Smooth muscle cell (in vitro differentiated cells): ENCODE measurements at regions not wholly inside any gene's neighbourhood (a gene's known extent, or its start where the extent isn't known, plus 50 kb on each side); places are given as distances from the start of the nearest gene placed in this dataset.
A peak's percentile ranks its signal among the peaks of the same experiment; 100 is the strongest.
"Not testable (repeated sequence)": the region's sequence is repeated elsewhere in the genome, so short reads cannot be mapped to it uniquely, and the experiment has no call there.

ENCODE experiments used
- DNase-seq: peaks from one replicate; lab custom pipeline; 2025; ENCODE audit not compliant: unreplicated experiment; lab: John Stamatoyannopoulos, UW
- H2AFZ ChIP-seq: fragments of 200-600 bp; sonication (generic); 2 replicates; pipeline ENCODE4 v1.6.0; 2016; ENCODE audit warnings: antibody characterized with exemption, low read depth, mild to moderate bottlenecking
- H3F3A ChIP-seq: fragments of 200-600 bp; sonication (generic); 2 replicates; pipeline ENCODE4 v1.6.0; 2017; ENCODE audit warnings: antibody characterized with exemption, low read depth
- H3K27ac ChIP-seq: fragments of 200-600 bp; sonication (generic); 2 replicates; pipeline ENCODE4 v1.5.1; 2016; ENCODE audit warnings: low read depth, mild to moderate bottlenecking
- H3K27me3 ChIP-seq: fragments of 200-600 bp; sonication (generic); 2 replicates; pipeline ENCODE4 v1.6.1; 2016; ENCODE audit warnings: low read depth, mild to moderate bottlenecking
- H3K36me3 ChIP-seq: fragments of 200-600 bp; sonication (generic); 2 replicates; pipeline ENCODE4 v1.5.1; 2016; ENCODE audit warnings: low read depth
- H3K4me1 ChIP-seq: fragments of 200-600 bp; sonication (generic); 2 replicates; pipeline ENCODE4 v1.5.1; 2016; ENCODE audit warnings: low read depth
- H3K4me2 ChIP-seq: fragments of 200-600 bp; sonication (generic); 2 replicates; pipeline ENCODE4 v1.6.0; 2016; ENCODE audit warnings: mild to moderate bottlenecking
- H3K4me3 ChIP-seq: fragments of 200-600 bp; sonication (generic); 2 replicates; pipeline ENCODE4 v1.5.1; 2016; ENCODE audit warnings: mild to moderate bottlenecking
- H3K79me2 ChIP-seq: fragments of 200-600 bp; sonication (generic); 2 replicates; pipeline ENCODE4 v1.6.0; 2016; ENCODE audit warnings: low read depth, mild to moderate bottlenecking
- H3K9ac ChIP-seq: fragments of 200-600 bp; sonication (generic); 2 replicates; pipeline ENCODE4 v1.6.0; 2016; ENCODE audit warnings: low read depth
- H3K9me3 ChIP-seq: fragments of 200-600 bp; sonication (generic); replicated peaks from 2 replicates; pipeline ENCODE4 v1.5.1; 2016; ENCODE audit warnings: low read depth
- H4K20me1 ChIP-seq: fragments of 200-600 bp; sonication (generic); 2 replicates; pipeline ENCODE4 v1.6.0; 2016; ENCODE audit warnings: low read depth
- WGBS: methylation state at CpG from one replicate; pipeline ENCODE4 v1.1.7; 2016; ENCODE audit warnings: low lambda C conversion rate; 5-methylcytosine and 5-hydroxymethylcytosine counted together
- TF ChIP-seq, protein P1 (sequence below): fragments of 200-600 bp; sonication (generic); IDR thresholded peaks from 2 replicates; pipeline ENCODE4 v1.5.1; 2017; ENCODE audit warnings: borderline replicate concordance, mild to moderate bottlenecking, antibody characterized with exemption; ENCODE audit not compliant: insufficient read depth, poor library complexity, severe bottlenecking

DNA sequence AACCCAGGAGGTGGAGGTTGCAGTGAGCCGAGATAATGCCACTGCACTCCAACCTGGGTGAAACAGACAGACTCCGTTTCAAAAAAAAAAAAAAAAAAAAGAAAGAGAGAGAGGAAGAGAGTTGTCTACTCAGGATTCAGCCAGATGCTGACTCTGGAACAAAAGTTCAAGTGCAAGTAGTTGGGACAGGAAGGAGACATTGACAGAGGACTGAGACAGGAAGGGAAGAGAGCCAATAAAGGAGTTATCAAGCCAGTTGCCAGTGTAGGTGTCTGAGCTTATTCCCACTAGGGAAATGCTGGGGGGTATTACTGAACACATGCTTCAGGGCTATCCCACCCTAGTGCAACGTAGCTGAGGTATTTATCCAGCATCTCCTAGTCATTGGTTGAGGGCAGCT lies 147.7 kb upstream of the SLC1A3 start:
- H4K20me1 ChIP-seq: no peaks in the 10 kb centered on the region
- TF ChIP-seq, protein P1, sequence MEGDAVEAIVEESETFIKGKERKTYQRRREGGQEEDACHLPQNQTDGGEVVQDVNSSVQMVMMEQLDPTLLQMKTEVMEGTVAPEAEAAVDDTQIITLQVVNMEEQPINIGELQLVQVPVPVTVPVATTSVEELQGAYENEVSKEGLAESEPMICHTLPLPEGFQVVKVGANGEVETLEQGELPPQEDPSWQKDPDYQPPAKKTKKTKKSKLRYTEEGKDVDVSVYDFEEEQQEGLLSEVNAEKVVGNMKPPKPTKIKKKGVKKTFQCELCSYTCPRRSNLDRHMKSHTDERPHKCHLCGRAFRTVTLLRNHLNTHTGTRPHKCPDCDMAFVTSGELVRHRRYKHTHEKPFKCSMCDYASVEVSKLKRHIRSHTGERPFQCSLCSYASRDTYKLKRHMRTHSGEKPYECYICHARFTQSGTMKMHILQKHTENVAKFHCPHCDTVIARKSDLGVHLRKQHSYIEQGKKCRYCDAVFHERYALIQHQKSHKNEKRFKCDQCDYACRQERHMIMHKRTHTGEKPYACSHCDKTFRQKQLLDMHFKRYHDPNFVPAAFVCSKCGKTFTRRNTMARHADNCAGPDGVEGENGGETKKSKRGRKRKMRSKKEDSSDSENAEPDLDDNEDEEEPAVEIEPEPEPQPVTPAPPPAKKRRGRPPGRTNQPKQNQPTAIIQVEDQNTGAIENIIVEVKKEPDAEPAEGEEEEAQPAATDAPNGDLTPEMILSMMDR: no peak
- no peak overlapping the region for H3K27ac ChIP-seq
- H3K79me2 ChIP-seq: no peaks in the 10 kb centered on the region
- no peak overlapping the region for H2AFZ ChIP-seq
- peaks cover 5% of the 10 kb centered on the region for H3F3A ChIP-seq
- no peak for DNase-seq
- 67% methylated on average over 3 of the region's 3 CpGs for WGBS
- no peaks in the 10 kb centered on the region for H3K36me3 ChIP-seq
- no peak overlapping the region for H3K4me3 ChIP-seq
- H3K9me3 ChIP-seq: no peaks in the 10 kb centered on the region
- H3K27me3 ChIP-seq: no peaks in the 10 kb centered on the region
- no peak overlapping the region for H3K4me2 ChIP-seq
- H3K9ac ChIP-seq: no peak overlapping the region
- H3K4me1 ChIP-seq: no peaks in the 10 kb centered on the region

DNA sequence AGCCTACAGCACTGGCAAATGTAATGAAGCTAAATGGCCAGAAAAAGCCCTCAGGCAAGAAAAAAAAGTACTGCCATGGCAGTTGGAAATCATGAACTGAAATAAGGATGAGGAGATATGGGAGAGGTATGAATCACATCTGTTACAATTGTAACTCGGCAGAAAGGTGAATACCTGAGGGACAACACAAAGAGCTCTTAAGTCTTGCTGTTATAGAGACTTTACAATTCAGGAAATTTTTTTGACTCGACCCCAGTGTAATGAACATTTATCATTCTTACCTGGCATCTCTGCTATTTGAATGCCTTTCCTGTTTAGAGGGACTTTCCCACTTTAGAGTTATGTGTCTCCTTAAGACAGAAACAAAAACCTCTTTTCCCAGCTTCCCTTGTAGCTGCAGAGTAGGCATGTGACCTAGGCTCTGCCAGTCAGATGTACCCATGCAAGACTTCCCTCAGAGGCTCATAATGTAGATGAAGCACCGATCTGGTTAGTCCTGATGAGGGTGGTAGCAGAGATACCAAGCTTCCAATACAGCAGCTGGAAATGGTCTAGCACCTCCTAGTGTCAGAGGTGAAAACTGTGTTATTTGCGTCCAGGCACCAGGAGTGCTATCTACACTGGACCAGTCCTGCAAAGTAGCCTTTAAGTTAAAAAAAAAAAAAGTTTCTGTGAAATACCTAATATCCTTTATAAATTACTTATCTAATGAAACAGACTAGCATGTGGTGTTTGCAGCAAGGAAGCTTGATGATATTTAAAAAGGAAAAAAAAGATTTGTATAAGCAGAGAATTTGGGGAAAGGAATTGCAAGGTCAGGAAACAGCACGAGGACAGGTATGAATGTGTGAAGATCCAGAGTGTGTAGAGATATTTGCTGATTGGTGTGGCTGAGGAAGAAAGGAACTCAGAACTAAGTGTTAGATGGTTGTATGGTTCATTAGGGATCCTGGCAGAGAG lies 146.9 kb upstream of the SLC1A3 start:
- Histone ChIP-seq H3K4me1 (no peaks in the 10 kb centered on the region), H3K36me3 (no peaks in the 10 kb centered on the region), H3K4me2 (peak overlapping the region; percentile 26), H3K4me3 (no peak overlapping the region), H3K27ac (no peak overlapping the region), H3K79me2 (no peaks in the 10 kb centered on the region), H3K9me3 (no peaks in the 10 kb centered on the region), H3K27me3 (no peaks in the 10 kb centered on the region), H2AFZ (no peak overlapping the region), H3F3A (peaks cover 5% of the 10 kb centered on the region), H4K20me1 (no peaks in the 10 kb centered on the region), H3K9ac (no peak overlapping the region)
- DNase-seq: no peak
- TF ChIP-seq, protein P1: peak; percentile 32
- WGBS: 68% methylated on average over 5 of the region's 5 CpGs

DNA sequence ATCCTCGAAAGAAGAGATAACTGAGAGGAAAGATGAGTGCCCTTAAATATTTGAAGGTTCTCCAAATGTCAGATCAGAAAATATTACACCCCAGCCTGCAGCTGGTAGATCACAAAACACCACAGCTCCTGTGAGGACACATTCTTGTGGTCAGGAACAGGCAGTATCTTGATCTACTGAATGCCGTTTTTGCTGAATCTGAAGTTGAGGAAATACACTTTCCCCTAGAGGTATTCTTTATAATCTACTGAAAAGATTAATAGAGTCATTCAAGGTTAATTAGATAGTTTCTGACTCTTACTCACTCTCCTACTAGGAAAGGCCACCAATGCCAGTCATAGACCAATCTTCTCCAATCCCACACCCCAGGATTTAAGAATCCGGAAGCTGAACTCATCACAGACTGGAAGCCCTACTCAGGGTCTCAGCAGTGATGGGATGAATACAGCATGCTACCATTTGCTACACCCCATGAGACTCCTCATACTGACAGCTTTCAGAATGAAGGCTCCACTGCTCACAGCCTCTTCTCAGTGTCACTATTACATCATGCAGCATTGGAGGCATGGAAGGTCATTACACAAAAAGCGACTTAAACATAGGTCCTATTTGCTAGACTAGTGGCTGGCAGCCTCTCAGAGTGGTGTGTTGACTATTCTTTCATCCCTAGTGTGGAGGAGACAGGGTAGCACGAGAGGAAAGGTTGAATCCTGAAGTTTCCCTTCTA lies 143.9 kb upstream of the SLC1A3 start:
- H3F3A ChIP-seq: peaks cover 5% of the 10 kb centered on the region
- H2AFZ ChIP-seq: no peak overlapping the region
- no peaks in the 10 kb centered on the region for H4K20me1 ChIP-seq
- H3K4me1 ChIP-seq: no peaks in the 10 kb centered on the region
- DNase-seq: no peak
- no peak overlapping the region for H3K4me2 ChIP-seq
- TF ChIP-seq, protein P1: no peak
- no peaks in the 10 kb centered on the region for H3K79me2 ChIP-seq
- 69% methylated on average over 5 of the region's 5 CpGs for WGBS
- H3K9me3 ChIP-seq: no peaks in the 10 kb centered on the region
- H3K9ac ChIP-seq: no peak overlapping the region
- no peaks in the 10 kb centered on the region for H3K27me3 ChIP-seq
- no peak overlapping the region for H3K4me3 ChIP-seq
- H3K27ac ChIP-seq: no peak overlapping the region
- no peaks in the 10 kb centered on the region for H3K36me3 ChIP-seq

DNA sequence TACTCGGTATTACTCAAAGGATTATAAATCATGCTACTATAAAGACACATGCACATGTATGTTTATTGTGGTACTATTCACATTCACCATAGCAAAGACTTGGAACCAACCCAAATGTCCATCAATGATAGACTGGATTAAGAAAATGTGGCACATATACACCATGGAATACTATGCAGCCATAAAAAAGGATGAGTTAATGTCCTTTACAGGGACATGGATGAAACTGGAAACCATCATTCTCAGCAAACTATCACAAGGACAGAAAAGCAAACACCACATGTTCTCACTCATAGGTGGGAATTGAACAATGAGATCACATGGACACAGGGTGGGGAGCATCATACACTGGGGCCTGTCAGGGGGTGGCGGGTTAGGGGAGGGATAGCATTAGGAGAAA lies 130.5 kb upstream of the SLC1A3 start:
- not testable (repeated sequence) for H2AFZ ChIP-seq, H3K4me1 ChIP-seq, H3K27ac ChIP-seq, H3K79me2 ChIP-seq, H3K36me3 ChIP-seq, H3K4me2 ChIP-seq, H3K27me3 ChIP-seq, H3F3A ChIP-seq, H3K9me3 ChIP-seq, DNase-seq, H4K20me1 ChIP-seq, H3K9ac ChIP-seq, H3K4me3 ChIP-seq
- 92% methylated on average over 2 of the region's 2 CpGs for WGBS
